IPS DF 6.9 (cell line): ENCODE measurements at regions not wholly inside any gene's neighbourhood (a gene's known extent, or its start where the extent isn't known, plus 50 kb on each side); places are given as distances from the start of the nearest gene placed in this dataset.
"Not testable (repeated sequence)": the region's sequence is repeated elsewhere in the genome, so short reads cannot be mapped to it uniquely, and the experiment has no call there.

ENCODE experiments used
- DNase-seq: peaks from one replicate; pipeline ENCODE4 v3.0.0-alpha.2; 2013; ENCODE audit warnings: low read depth, low spot score
- H3K27ac ChIP-seq: one replicate; pipeline ENCODE4 v1.5.1; 2013; ENCODE audit warnings: low read length, control low read depth
- H3K27me3 ChIP-seq: 2 replicates; pipeline ENCODE4 v1.6.1; 2013; ENCODE audit warnings: mild to moderate bottlenecking, low read length; ENCODE audit not compliant: control insufficient read depth, insufficient read depth
- H3K36me3 ChIP-seq: 2 replicates; pipeline ENCODE4 v1.6.1; 2013; ENCODE audit warnings: low read length; ENCODE audit not compliant: control insufficient read depth, insufficient read depth
- H3K4me1 ChIP-seq: 2 replicates; pipeline ENCODE4 v1.6.1; 2013; ENCODE audit warnings: low read length; ENCODE audit not compliant: control insufficient read depth, insufficient read depth
- H3K4me3 ChIP-seq: 2 replicates; pipeline ENCODE4 v1.5.1; 2013; ENCODE audit warnings: mild to moderate bottlenecking, low read length
- H3K9me3 ChIP-seq: 2 replicates; pipeline ENCODE4 v1.6.1; 2013; ENCODE audit warnings: low read length, inconsistent platforms; ENCODE audit not compliant: control insufficient read depth, insufficient read depth
- WGBS: extraction: QIAGEN DNeasy Blood & Tissue Kit; methylation state at CpG from one replicate; pipeline ENCODE4 v1.1.7; 2013; ENCODE audit warnings: mixed read lengths, missing lambda C conversion rate; ENCODE audit not compliant: insufficient read length, insufficient coverage; 5-methylcytosine and 5-hydroxymethylcytosine counted together

- Histone ChIP-seq H3K4me1 (no peaks in the 10 kb centered on the region), H3K27ac (no peak overlapping the region), H3K36me3 (no peaks in the 10 kb centered on the region), H3K27me3 (no peaks in the 10 kb centered on the region), H3K4me3 (no peak overlapping the region), H3K9me3 (no peaks in the 10 kb centered on the region)
- no CpG with 5 or more reads among the region's 2 CpGs for WGBS
- no peak for DNase-seq
Observed at GRCh38 chrX:78603908-78604307, 55.2 kb downstream of the RTL3 start.

GRCh38 chrX:78595901-78596502 lies 63.1 kb downstream of the RTL3 start:
- no peaks in the 10 kb centered on the region for H3K4me1 ChIP-seq
- no peak overlapping the region for H3K4me3 ChIP-seq
- H3K36me3 ChIP-seq, result no peaks in the 10 kb centered on the region
- no peaks in the 10 kb centered on the region for H3K9me3 ChIP-seq
- DNase-seq, result no peak
- WGBS, result no CpG with 5 or more reads among the region's 3 CpGs
- no peaks in the 10 kb centered on the region for H3K27me3 ChIP-seq
- no peak overlapping the region for H3K27ac ChIP-seq

GRCh38 chrX:78593701-78594100 lies 65.4 kb downstream of the RTL3 start:
- H3K27me3 ChIP-seq, result no peaks in the 10 kb centered on the region
- no CpG with 5 or more reads among the region's 1 CpG for WGBS

GRCh38 chrX:78592030-78592429 lies 67.1 kb downstream of the RTL3 start:
- no CpG with 5 or more reads among the region's 2 CpGs for whole genome bisulfite sequencing
- no peaks in the 10 kb centered on the region for H3K27me3 ChIP-seq
- H3K27ac ChIP-seq, result no peak overlapping the region
- no peaks in the 10 kb centered on the region for H3K36me3 ChIP-seq
- no peaks in the 10 kb centered on the region for H3K4me1 ChIP-seq
- DNase-seq, result no peak
- no peaks in the 10 kb centered on the region for H3K9me3 ChIP-seq
- no peak overlapping the region for H3K4me3 ChIP-seq

More at GRCh38 chrX:78593701-78594100, 65.4 kb downstream of the RTL3 start:
- DNase-seq, result no peak
- Histone ChIP-seq H3K36me3 (no peaks in the 10 kb centered on the region), H3K4me3 (no peak overlapping the region), H3K27ac (no peak overlapping the region), H3K9me3 (no peaks in the 10 kb centered on the region), H3K4me1 (no peaks in the 10 kb centered on the region)

GRCh38 chrX:78574306-78574705 lies 84.8 kb downstream of the RTL3 start:
- DNase-seq, result no peak
- no peak overlapping the region for H3K4me3 ChIP-seq
- no peaks in the 10 kb centered on the region for H3K4me1 ChIP-seq
- H3K36me3 ChIP-seq, result no peaks in the 10 kb centered on the region
- no CpG with 5 or more reads among the region's 3 CpGs for WGBS
- H3K9me3 ChIP-seq, result no peaks in the 10 kb centered on the region
- H3K27ac ChIP-seq, result no peak overlapping the region
- no peaks in the 10 kb centered on the region for H3K27me3 ChIP-seq

- Histone ChIP-seq H3K4me3 (no peak overlapping the region), H3K36me3 (no peaks in the 10 kb centered on the region), H3K27me3 (no peaks in the 10 kb centered on the region), H3K27ac (no peak overlapping the region), H3K9me3 (no peaks in the 10 kb centered on the region), H3K4me1 (no peaks in the 10 kb centered on the region)
- no peak for DNase-seq
- no CpG with 5 or more reads among the region's 2 CpGs for WGBS
Observed at GRCh38 chrX:78573630-78574029, 85.5 kb downstream of the RTL3 start.

- Histone ChIP-seq H3K27me3 (no peaks in the 10 kb centered on the region), H3K4me1 (no peaks in the 10 kb centered on the region), H3K36me3 (no peaks in the 10 kb centered on the region), H3K4me3 (no peak overlapping the region), H3K9me3 (no peaks in the 10 kb centered on the region), H3K27ac (no peak overlapping the region)
- DNase-seq, result no peak
- no CpG with 5 or more reads among the region's 2 CpGs for WGBS
Observed at GRCh38 chrX:78571849-78572248, 87.3 kb downstream of the RTL3 start.

GRCh38 chrX:78555401-78555980 lies 103.6 kb downstream of the RTL3 start:
- Histone ChIP-seq H3K4me3 (no peak overlapping the region), H3K4me1 (no peaks in the 10 kb centered on the region), H3K27me3 (no peaks in the 10 kb centered on the region), H3K9me3 (no peaks in the 10 kb centered on the region), H3K27ac (no peak overlapping the region), H3K36me3 (no peaks in the 10 kb centered on the region)
- no CpG with 5 or more reads among the region's 3 CpGs for WGBS
- no peak for DNase-seq

GRCh38 chrX:78552628-78553027 lies 106.5 kb downstream of the RTL3 start:
- WGBS, result no CpG with 5 or more reads among the region's 1 CpG
- not testable (repeated sequence) for H3K27me3 ChIP-seq, H3K27ac ChIP-seq, DNase-seq, H3K36me3 ChIP-seq, H3K4me3 ChIP-seq, H3K9me3 ChIP-seq, H3K4me1 ChIP-seq

- Histone ChIP-seq H3K4me1 (no peaks in the 10 kb centered on the region), H3K27ac (no peak overlapping the region), H3K9me3 (no peaks in the 10 kb centered on the region), H3K4me3 (no peak overlapping the region), H3K27me3 (no peaks in the 10 kb centered on the region), H3K36me3 (no peaks in the 10 kb centered on the region)
- WGBS, result no CpG with 5 or more reads among the region's 2 CpGs
- no peak for DNase-seq
Observed at GRCh38 chrX:78548012-78548411, 111.1 kb downstream of the RTL3 start.

GRCh38 chrX:78545233-78545632 lies 113.9 kb downstream of the RTL3 start:
- Histone ChIP-seq H3K9me3 (no peaks in the 10 kb centered on the region), H3K27me3 (no peaks in the 10 kb centered on the region), H3K36me3 (no peaks in the 10 kb centered on the region), H3K4me3 (no peak overlapping the region), H3K4me1 (no peaks in the 10 kb centered on the region), H3K27ac (no peak overlapping the region)
- no peak for DNase-seq
